GM12864 (cell line): ENCODE measurements at regions not wholly inside any gene's neighbourhood (a gene's known extent, or its start where the extent isn't known, plus 50 kb on each side); places are given as distances from the start of the nearest gene placed in this dataset.

Experiments used
- DNase-seq: peaks from one replicate; pipeline ENCODE4 v3.0.0-alpha.2; 2011; ENCODE audit warnings: low read depth
- H3K4me3 ChIP-seq: 2 replicates; pipeline ENCODE4 v1.5.1; 2011; ENCODE audit warnings: mild to moderate bottlenecking, low read depth, low read length, control low read depth
- TF ChIP-seq, protein P1 (sequence below): IDR thresholded peaks from 2 replicates; pipeline ENCODE4 v1.5.1; 2011; ENCODE audit warnings: low read depth, mild to moderate bottlenecking, moderate library complexity, low read length, control low read depth, inconsistent platforms; ENCODE audit errors: missing control alignments

DNA sequence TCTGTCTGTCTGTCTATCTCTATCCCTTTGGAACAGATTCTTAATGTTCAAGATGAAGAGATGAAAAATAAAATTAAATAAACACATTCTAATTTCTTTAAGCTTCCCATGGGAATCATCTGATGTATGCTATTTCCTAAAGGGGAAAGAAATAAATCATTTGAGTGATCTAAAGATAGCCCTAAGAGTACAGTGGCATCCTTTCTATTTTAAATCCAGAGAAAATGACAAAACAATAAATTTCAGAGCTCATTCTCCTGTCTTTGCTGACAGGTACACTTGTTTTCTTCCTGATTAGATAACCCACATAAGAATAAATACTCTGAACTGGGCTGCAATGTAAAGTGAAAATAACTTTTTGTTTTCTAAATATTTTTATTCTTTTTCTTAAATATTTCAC is 550.4 kb downstream of the JRKL start:
- DNase-seq, result no peak

DNA sequence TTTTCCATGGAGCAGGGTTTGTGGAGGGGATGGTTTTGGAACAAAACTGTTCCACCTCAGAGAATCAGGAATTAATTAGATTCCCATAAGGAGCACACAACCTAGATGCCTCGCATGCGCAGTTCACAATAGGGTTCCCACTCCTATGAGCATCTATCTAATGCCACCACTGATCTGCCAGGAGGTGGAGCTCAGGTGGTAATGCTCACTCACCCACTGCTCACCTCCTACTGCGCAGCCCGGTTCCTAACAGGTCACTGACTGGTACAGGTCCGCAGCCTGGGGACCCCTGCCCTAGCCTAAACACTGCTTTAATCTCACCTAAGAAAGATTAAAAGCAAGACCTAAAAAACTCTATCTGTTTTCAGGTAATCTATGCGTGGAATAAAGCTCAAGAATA is 553.0 kb downstream of the JRKL start:
- no peak overlapping the region for H3K4me3 ChIP-seq
- TF ChIP-seq, protein P1, sequence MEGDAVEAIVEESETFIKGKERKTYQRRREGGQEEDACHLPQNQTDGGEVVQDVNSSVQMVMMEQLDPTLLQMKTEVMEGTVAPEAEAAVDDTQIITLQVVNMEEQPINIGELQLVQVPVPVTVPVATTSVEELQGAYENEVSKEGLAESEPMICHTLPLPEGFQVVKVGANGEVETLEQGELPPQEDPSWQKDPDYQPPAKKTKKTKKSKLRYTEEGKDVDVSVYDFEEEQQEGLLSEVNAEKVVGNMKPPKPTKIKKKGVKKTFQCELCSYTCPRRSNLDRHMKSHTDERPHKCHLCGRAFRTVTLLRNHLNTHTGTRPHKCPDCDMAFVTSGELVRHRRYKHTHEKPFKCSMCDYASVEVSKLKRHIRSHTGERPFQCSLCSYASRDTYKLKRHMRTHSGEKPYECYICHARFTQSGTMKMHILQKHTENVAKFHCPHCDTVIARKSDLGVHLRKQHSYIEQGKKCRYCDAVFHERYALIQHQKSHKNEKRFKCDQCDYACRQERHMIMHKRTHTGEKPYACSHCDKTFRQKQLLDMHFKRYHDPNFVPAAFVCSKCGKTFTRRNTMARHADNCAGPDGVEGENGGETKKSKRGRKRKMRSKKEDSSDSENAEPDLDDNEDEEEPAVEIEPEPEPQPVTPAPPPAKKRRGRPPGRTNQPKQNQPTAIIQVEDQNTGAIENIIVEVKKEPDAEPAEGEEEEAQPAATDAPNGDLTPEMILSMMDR, result no peak
- DNase-seq, result no peak

More for the DNA sequence above, 550.4 kb downstream of the JRKL start:
- H3K4me3 ChIP-seq, result no peak overlapping the region
- TF ChIP-seq, protein P1, result no peak

DNA sequence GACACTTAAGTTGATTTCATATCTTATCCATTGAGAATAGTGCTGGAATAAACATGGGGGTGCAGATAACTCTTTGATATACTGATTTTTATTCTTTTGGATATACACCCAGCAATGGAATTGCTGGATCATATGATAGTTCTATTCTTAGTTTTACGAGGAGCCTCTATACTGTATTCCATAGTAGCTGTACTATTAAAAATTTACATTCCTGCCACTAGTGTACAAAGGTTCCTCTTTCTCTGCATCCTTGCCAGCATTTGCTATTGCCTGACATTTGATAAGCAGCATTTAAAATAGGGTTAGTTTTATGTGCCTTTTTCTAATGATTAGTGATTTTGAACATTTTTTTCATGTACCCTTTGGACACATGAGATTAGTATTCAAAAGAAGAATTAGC is 554.2 kb downstream of the JRKL start:
- no peak overlapping the region for H3K4me3 ChIP-seq
- TF ChIP-seq, protein P1, result no peak
- DNase-seq, result no peak

GRCh38 chr11:96948066-96948465 is 558.3 kb downstream of the JRKL start:
- no peak for DNase-seq
- no peak overlapping the region for H3K4me3 ChIP-seq
- TF ChIP-seq, protein P1, result no peak

DNA sequence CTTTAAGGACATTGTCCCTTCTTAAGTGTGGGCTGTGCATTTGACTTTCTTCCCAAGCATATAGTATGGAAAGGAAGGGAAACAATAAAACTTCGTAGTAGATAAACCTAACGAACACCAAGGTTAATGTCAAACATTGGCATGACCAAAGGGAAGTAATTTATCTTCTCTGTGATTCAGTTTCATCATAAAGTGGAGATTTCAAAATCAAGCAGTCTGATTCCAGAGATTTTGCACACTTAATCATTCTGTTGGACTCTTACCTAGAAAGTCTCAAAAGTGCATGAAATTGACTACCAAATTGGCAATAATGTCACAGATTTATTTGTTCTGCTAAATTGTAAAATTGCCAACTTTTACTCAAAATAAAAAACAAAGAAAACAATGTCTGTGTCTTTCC is 559.7 kb downstream of the JRKL start:
- H3K4me3 ChIP-seq, result no peak overlapping the region
- TF ChIP-seq, protein P1, result no peak
- no peak for DNase-seq

- TF ChIP-seq, protein P1, result no peak
- DNase-seq, result no peak
- H3K4me3 ChIP-seq, result no peak overlapping the region
These were observed 564.9 kb downstream of the JRKL start for GRCh38 chr11:96954587-96955242.

DNA sequence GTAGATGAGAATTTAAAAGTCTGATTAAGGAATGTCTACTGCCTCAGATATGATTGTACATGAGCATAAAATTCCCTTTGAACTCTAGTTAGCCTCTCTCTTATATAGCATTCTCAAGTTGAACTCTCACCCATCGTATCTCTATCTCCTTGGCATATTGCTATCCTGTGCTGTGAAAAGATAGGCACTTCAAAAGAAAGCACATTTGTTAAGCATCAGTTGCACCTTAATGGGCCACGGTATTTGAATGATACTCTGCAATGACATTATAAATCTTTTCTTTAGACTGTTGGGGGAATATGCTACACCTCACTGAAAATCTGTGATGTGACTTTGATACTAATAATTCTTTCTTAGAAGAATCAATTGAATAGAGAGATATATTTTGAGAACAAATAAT is 570.7 kb downstream of the JRKL start:
- TF ChIP-seq, protein P1, result no peak
- H3K4me3 ChIP-seq, result no peak overlapping the region

More for the DNA sequence above, 570.7 kb downstream of the JRKL start:
- DNase-seq, result no peak
